Muscle layer of colon (tissue), 2 donors: ENCODE measurements at regions not wholly inside any gene's neighbourhood (a gene's known extent, or its start where the extent isn't known, plus 50 kb on each side); places are given as distances from the start of the nearest gene placed in this dataset.
A peak's percentile ranks its signal among the peaks of the same experiment; 100 is the strongest.

Experiments used
- H3K27ac ChIP-seq: one replicate; pipeline ENCODE4 v1.7.0; 2013; ENCODE audit warnings: low read depth, mild to moderate bottlenecking, low read length, moderate library complexity
- H3K27me3 ChIP-seq, 2 donors: one replicate each; pipeline ENCODE4 v1.7.0; 2013; ENCODE audit warnings: low read length in 2 of 2, mild to moderate bottlenecking in 2 of 2; ENCODE audit not compliant: insufficient read depth in 2 of 2, control insufficient read depth in 1 of 2
- H3K36me3 ChIP-seq: one replicate; pipeline ENCODE4 v1.7.0; 2013; ENCODE audit warnings: mild to moderate bottlenecking, low read length; ENCODE audit not compliant: insufficient read depth
- H3K4me1 ChIP-seq: one replicate; pipeline ENCODE4 v1.7.0; 2013; ENCODE audit warnings: mild to moderate bottlenecking, low read length; ENCODE audit not compliant: insufficient read depth
- H3K4me3 ChIP-seq, 2 donors: one replicate each; pipeline ENCODE4 v1.7.0; 2013; ENCODE audit warnings: low read length in 2 of 2, low read depth in 1 of 2, mild to moderate bottlenecking in 1 of 2, moderate library complexity in 1 of 2
- H3K9ac ChIP-seq: one replicate; pipeline ENCODE4 v1.7.0; 2013; ENCODE audit warnings: low read length
- H3K9me3 ChIP-seq: one replicate; pipeline ENCODE4 v1.7.0; 2013; ENCODE audit warnings: mild to moderate bottlenecking, low read length
- donor health status: abdominal sarcoma.
- donor health status: Adenocarcinoma of cecum.

DNA sequence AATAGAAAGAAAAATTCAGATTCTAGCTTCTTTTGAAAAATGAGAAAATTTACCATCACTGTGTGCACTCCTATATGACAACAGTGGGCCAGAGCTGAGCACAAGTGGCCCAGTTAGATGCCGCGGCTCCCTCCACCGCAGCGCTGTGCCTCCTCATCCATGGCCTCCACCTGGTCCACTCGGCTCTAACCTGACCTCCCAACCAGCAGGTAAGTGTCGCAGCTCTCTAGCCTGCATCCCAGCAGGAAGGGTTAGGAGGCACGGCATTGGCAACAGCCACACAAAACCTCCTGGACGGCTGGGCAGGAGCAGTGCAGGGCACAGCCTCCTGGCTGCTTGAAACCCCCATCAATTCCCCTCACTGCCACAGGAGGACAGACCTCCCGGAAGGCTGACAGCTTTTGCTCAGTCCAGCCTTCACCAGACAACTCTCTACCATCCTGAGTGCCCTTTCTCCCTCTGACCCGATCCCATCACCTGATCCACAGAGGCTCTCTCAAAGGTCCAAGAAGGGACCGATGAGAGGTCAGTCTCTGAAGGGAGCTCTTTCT is 76.1 kb downstream of the RPL27A start:
- Histone ChIP-seq H3K36me3 (no peaks in the 10 kb centered on the region), H3K27ac (peak overlapping the region; percentile 87), H3K4me3 (no peak overlapping the region), H3K4me1 (peaks cover 82% of the 10 kb centered on the region), H3K9ac (peak overlapping the region; percentile 36), H3K27me3 (no peaks in the 10 kb centered on the region), H3K9me3 (no peaks in the 10 kb centered on the region)

DNA sequence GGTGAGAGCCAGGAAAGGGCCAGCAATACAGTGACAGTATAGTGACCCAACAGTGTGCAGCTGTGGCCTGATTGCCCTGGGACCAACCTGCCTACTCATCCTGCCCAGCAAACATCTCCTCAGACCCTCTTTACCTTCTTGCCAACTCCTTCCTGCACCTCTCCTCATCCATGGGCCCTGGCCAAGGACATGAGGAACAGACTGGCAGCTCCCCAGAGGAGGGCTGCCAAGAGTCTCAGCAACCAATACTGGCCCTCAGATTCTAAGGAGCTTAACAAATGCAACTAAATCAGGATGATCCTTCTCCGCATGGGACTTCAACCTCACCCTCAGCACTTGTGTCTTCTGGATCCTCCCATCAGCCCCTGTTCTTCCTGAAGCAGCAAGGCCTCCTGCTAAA is 77.0 kb downstream of the RPL27A start:
- Histone ChIP-seq H3K27me3 (no peaks in the 10 kb centered on the region), H3K4me3 (peak overlapping the region in 1 of 2 donors; percentile 22), H3K4me1 (peaks cover 91% of the 10 kb centered on the region), H3K9me3 (no peaks in the 10 kb centered on the region), H3K27ac (peak overlapping the region; percentile 87), H3K9ac (peak overlapping the region; percentile 36), H3K36me3 (no peaks in the 10 kb centered on the region)

DNA sequence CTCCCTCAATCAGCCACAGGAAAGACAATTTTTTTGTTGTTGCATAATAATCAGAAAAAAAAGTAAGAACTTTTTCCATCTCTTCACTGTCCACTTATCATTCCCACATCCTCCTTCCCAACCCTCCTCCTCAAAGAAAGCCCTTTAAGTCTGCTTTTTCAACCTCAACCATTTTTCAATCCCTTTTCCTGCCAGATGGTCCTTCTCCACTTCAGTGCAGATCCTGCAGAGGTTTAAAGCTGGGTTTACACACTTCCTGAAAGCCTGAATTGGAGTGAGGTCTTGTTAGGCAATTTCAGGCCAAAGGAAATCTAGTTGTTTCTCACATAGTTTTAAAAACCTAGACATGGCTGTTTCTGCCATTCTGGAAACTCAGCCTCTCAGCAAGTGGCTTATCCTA is 78.3 kb downstream of the RPL27A start:
- Histone ChIP-seq H3K36me3 (no peaks in the 10 kb centered on the region), H3K4me3 (no peak overlapping the region), H3K27me3 (no peaks in the 10 kb centered on the region), H3K27ac (peak overlapping the region; percentile 87), H3K4me1 (peaks cover 93% of the 10 kb centered on the region), H3K9ac (no peak overlapping the region), H3K9me3 (no peaks in the 10 kb centered on the region)

DNA sequence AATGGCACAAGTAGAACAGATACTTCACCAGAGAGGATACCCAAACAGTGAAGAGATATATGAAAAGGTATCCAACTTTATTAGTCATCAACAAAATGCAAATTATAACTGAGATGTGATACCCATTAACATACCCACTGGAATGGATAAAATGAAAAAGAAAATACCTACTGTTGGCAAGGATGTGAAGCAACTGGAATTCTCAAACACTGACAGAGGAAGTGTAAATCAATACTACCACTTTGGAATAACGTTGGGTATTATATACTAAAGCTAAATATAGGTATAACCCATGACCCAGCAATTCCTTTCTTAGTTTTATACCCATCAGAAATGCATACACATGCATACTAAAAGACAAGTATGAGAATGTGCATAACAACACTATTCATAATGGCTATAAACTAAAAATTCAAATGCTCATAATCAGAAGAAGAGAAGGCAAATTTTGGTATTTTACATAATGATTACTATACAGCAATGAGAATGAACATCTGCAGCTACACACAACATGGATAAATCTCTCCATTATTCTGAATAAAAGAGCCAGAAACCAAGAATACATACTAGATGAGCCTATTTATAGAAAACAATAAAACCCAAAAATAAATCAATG is 80.6 kb downstream of the RPL27A start:
- Histone ChIP-seq H3K4me1 (peaks cover 90% of the 10 kb centered on the region), H3K9me3 (no peaks in the 10 kb centered on the region), H3K36me3 (no peaks in the 10 kb centered on the region), H3K9ac (no peak overlapping the region), H3K4me3 (no peak overlapping the region), H3K27me3 (no peaks in the 10 kb centered on the region), H3K27ac (peak overlapping the region; percentile 59)

DNA sequence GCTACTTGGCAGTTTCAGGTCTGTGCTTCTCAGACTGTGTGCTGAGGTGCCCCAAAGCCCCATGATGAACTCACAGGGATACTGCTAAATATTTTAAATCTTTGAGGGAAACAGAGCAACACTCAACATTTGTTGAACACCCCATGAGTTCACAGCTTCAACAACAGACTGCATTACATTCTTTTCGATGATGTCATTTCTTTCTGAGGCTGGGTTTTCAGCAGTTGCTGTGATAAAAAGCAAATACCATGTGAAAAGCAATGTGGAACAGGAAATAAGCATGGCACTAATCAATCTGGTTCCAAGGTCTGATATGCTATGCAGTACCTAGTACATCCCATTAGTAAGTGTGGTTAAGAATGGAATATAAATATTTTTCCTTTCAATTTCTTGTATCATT is 82.7 kb downstream of the RPL27A start:
- H3K9me3 ChIP-seq, result no peaks in the 10 kb centered on the region
- no peak overlapping the region for H3K27ac ChIP-seq
- no peaks in the 10 kb centered on the region for H3K36me3 ChIP-seq
- H3K27me3 ChIP-seq, result no peaks in the 10 kb centered on the region
- H3K9ac ChIP-seq, result no peak overlapping the region
- peaks cover 85% of the 10 kb centered on the region for H3K4me1 ChIP-seq
- no peak overlapping the region for H3K4me3 ChIP-seq

DNA sequence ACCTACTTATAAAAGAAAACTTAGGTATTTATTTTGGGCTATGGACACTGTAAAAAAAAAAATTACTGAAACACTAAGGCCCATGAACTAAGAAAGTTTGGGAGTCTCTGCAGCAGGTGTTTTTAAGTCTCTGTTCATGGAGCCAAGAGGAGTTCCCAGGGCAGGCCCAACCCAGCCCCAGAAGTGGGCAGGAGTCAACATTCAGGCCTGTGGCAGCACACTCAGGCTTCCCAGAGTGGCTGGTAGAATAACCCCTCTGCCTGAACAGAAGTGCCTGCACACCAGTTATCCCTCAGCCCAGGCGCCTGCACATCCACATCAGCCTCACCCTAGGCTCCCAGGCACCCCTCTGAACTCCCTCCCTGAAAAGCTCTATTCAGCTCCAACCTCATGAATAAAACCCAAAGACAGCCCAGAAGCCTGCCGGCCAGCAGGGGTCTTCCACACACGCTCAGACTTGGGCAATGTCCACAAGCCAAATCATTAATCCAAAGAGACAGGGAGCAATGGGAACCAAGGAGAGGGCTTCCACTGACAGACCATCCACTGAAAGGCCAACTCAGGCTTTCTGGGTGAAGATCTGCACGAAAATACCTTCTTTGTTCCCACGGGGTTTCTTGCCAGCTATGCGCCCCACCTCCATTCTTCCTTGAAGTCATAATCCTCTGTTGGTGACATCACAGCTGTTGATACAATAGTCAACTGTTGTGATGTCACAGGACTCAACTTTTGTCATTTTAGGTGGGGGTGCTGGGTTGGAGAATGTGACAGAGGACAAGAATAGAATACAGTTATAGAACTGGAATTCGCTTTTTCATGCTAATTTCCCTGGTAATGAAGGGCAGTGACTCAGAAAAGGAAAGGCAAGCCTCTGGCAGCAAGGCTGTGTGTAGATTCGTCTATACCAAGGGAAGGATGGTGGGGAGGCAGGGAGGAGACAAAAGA is 83.7 kb downstream of the RPL27A start:
- Histone ChIP-seq H3K4me3 (no peak overlapping the region), H3K9ac (no peak overlapping the region), H3K27me3 (no peaks in the 10 kb centered on the region), H3K27ac (peak overlapping the region; percentile 39), H3K9me3 (no peaks in the 10 kb centered on the region), H3K36me3 (no peaks in the 10 kb centered on the region), H3K4me1 (peaks cover 81% of the 10 kb centered on the region)

DNA sequence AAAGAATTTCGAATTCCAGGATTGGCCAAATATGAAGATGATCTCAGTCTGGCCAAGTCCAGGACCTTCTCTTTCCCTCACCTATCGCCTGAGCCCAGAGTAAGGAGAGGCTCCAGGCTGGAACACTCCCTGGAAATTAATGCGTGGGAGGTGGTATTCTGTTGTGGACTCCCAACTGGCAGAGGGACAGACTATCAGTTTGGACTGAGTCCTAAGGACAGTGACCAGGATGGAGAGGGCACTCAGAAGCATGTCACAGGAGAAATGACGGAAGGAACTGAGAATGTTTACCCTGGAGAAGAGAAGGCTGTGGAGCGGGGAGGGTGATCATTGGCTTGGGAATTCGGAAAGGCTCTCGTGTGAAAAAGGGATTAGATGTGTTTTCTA is 84.4 kb downstream of the RPL27A start:
- H3K36me3 ChIP-seq, result no peaks in the 10 kb centered on the region
- H3K27ac ChIP-seq, result peak overlapping the region; percentile 39
- H3K9me3 ChIP-seq, result no peaks in the 10 kb centered on the region
- H3K9ac ChIP-seq, result no peak overlapping the region
- peaks cover 79% of the 10 kb centered on the region for H3K4me1 ChIP-seq
- no peak overlapping the region for H3K4me3 ChIP-seq
- H3K27me3 ChIP-seq, result no peaks in the 10 kb centered on the region

DNA sequence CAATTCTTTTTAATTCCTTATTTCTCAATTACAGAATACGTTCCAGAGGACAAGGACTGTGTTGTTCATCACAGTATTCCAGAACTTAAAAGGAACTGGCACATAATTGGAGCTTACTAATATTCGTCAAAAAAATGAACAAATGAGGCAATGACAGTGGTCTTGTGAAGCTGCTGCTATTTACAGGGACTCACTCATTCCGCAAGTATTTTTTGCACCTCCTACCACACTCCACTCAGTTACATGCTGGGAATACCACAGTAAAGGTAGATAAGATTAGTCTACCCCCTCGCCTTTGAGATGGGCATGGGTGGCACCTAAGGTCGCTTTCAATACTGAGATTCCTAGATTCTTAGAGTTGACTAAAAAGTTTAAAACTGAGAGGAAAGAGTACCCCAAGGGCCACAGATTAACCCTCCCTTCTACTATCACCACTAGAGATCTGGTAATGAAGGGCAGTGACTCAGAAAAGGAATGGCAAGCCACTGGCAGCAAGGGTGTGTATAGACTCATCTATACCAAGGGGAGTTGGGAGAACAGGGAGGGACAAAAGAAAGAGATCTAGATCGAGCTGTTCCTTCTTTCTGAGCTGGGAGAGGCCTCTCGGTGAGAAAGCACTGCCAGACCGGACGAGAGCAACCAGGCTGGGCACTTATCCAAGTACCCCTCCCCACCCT is 85.0 kb downstream of the RPL27A start:
- peaks cover 78% of the 10 kb centered on the region for H3K4me1 ChIP-seq
- H3K36me3 ChIP-seq, result no peaks in the 10 kb centered on the region
- H3K9me3 ChIP-seq, result no peaks in the 10 kb centered on the region
- no peaks in the 10 kb centered on the region for H3K27me3 ChIP-seq
- no peak overlapping the region for H3K9ac ChIP-seq
- peak overlapping the region; percentile 8 for H3K27ac ChIP-seq
- no peak overlapping the region for H3K4me3 ChIP-seq

DNA sequence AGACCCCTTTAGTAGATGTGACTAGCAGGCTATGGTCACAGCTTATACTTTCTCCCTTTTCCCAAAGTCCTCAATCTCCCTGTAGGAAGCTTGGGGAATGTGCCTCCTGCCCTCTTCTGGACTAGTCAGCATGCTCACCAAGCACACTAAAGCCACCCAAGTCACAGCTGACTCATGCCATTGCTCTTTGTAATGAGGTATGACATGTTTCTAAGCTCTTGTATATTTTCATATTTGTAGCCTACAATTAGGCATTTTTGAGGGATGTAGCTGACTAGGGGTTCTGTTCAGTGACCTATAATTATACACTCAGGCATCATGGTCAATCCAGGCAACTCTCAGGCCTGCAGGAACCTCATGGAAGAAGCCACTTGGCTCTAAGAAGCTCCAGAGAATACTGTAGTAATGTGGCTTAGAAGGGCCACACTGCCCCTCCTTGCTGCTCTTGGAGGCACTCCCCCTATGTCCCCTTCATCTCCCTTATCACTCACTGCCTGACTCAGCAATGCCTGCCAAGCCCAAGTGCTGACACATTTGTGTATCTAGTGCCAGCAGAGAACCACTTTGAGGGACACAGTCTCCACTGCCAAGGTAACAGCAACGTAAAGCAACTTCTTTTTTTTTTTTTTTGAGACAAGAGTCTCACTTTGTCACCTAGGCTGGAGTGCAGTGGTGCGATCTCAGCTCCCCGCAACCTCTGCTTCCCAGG is 86.2 kb downstream of the RPL27A start:
- H3K9ac ChIP-seq, result no peak overlapping the region

DNA sequence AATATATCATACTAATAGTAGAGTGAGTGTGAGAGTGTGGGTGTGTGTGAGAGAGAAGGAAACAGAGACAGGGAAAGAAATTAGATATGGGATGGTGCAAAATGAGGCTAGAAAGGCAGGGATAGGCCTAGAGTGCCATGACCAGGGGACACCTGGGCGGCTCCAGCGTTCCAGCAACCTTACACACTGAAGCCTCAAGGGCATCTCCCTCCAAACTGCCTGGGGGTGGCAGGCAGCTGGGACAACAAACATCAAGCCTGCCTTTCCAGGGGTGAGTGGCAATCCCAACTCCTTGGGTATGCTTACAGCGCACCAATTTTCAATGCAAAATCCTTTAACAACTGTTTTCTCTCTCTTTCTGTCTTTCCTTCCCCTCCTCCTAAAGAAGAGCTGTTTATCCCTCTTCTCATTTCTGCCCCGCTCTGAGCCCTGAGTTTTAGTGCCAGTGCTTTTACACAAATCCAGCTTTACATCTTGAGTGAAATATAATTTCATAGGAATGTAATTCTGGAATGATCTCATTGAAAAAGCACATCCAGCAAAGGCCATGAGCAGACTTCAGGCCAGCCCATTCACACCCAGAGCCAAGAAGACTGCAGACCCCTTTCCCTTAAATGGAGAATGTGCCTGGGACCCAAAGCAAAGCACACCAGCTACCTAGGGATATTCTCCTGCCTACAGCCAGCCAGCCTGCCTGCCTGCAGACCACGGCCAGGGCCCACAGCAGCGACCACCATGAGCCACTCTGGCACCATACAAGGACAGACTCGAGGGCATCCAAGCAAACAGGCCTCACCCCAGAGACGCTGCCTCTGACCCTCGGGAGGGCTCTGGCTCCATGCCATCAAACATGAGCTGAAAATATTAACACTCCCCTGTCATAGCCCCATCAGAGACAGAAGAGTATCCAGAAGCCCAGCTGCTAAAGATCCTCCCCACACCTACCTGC is 90.3 kb downstream of the RPL27A start:
- H3K9ac ChIP-seq, result peak overlapping the region; percentile 7

More for the DNA sequence above, 86.2 kb downstream of the RPL27A start:
- no peaks in the 10 kb centered on the region for H3K36me3 ChIP-seq
- H3K27ac ChIP-seq, result no peak overlapping the region
- no peak overlapping the region for H3K4me3 ChIP-seq
- H3K9me3 ChIP-seq, result no peaks in the 10 kb centered on the region
- H3K27me3 ChIP-seq, result no peaks in the 10 kb centered on the region
- H3K4me1 ChIP-seq, result peaks cover 78% of the 10 kb centered on the region

More for the DNA sequence above, 90.3 kb downstream of the RPL27A start:
- H3K4me1 ChIP-seq, result peaks cover 85% of the 10 kb centered on the region
- no peak overlapping the region for H3K4me3 ChIP-seq
- H3K9me3 ChIP-seq, result no peaks in the 10 kb centered on the region
- peak overlapping the region; percentile 60 for H3K27ac ChIP-seq
- H3K36me3 ChIP-seq, result no peaks in the 10 kb centered on the region
- no peaks in the 10 kb centered on the region for H3K27me3 ChIP-seq
